Endothelial cell of umbilical vein (primary cell): ENCODE measurements at regions not wholly inside any gene's neighbourhood (a gene's known extent, or its start where the extent isn't known, plus 50 kb on each side); places are given as distances from the start of the nearest gene placed in this dataset.

Experiments
- BruUV-seq: library from RNA; stranded (reverse); fragments of 400-500 nt; replicated peaks from 2 replicates; lab custom pipeline; 2021; lab: Mats Ljungman, UMichigan
- CTCF ChIA-PET: fragments of 300-600, 350-600 bp; sonication (Branson Sonifier 250); formaldehyde crosslinking; loops from one replicate; lab custom pipeline; 2021; ENCODE audit warnings: antibody characterized with exemption, inconsistent platforms; lab: Charles Lee
- POLR2A ChIA-PET: fragments of 300-600, 350-600 bp; sonication (Branson Sonifier 250); formaldehyde crosslinking; loops from one replicate; lab custom pipeline; 2021; ENCODE audit warnings: antibody characterized with exemption, inconsistent platforms; lab: Charles Lee
- DNase-seq: peaks from one replicate; pipeline ENCODE4 v3.0.0-alpha.2; 2011; ENCODE audit warnings: low read depth, low spot score
- FAIRE-seq: peaks from 2 replicates; lab custom pipeline; 2011; peaks lifted over from hg19 to GRCh38; lab: Jason Lieb, UNC
- H2AFZ ChIP-seq: 2 replicates; pipeline ENCODE4 v1.6.0; 2012; ENCODE audit warnings: low read depth, low read length, control low read depth, inconsistent platforms
- H3K27ac ChIP-seq: 2 replicates; pipeline ENCODE4 v1.5.1; 2011; ENCODE audit warnings: low read depth, mild to moderate bottlenecking, control low read depth, low read length, moderate library complexity; ENCODE audit not compliant: insufficient read depth
- H3K27me3 ChIP-seq, 2 experiments: 2 replicates each; pipeline versions ENCODE4 v1.6.0 to v1.6.1; 2011; ENCODE audit warnings: low read length in 2 of 2, mixed read lengths in 1 of 2; ENCODE audit not compliant: control insufficient read depth in 2 of 2, insufficient read depth in 2 of 2
- H3K36me3 ChIP-seq, 2 experiments: 2 replicates in 1 of 2; 3 replicates in 1 of 2; pipeline ENCODE4 v1.5.1; 2011; ENCODE audit warnings: low read length in 2 of 2, mild to moderate bottlenecking in 1 of 2, moderate library complexity in 1 of 2; ENCODE audit not compliant: control insufficient read depth in 2 of 2, insufficient read depth in 2 of 2; ENCODE audit errors: extremely low read depth in 1 of 2
- H3K4me1 ChIP-seq: 3 replicates; pipeline ENCODE4 v1.5.1; 2011; ENCODE audit warnings: mild to moderate bottlenecking, low read length; ENCODE audit not compliant: control insufficient read depth, insufficient read depth; ENCODE audit errors: extremely low read depth
- H3K4me2 ChIP-seq: 2 replicates; pipeline ENCODE4 v1.6.1; 2011; ENCODE audit warnings: low read length, control low read depth, mixed read lengths; ENCODE audit not compliant: insufficient read depth
- H3K4me3 ChIP-seq, 3 experiments: fragments of 200-600 bp in 1 of 3; sonication (generic), shearing (Covaris generic) in 1 of 3; replicated peaks in 1 of 3; 2 replicates each; pipeline ENCODE4 v1.5.1; 2011 to 2016; ENCODE audit warnings: control low read depth in 3 of 3, low read length in 3 of 3, mild to moderate bottlenecking in 2 of 3, inconsistent platforms in 1 of 3, low read depth in 1 of 3, moderate library complexity in 1 of 3; ENCODE audit not compliant: insufficient read depth in 1 of 3
- H3K79me2 ChIP-seq: 2 replicates; pipeline ENCODE4 v1.6.0; 2012; ENCODE audit warnings: low read length, inconsistent platforms; ENCODE audit not compliant: control insufficient read depth, insufficient read depth
- H3K9ac ChIP-seq: replicated peaks from 2 replicates; pipeline ENCODE3; 2011; ENCODE audit warnings: low read length, control low read depth; ENCODE audit not compliant: insufficient read depth; ENCODE audit errors: extremely low read depth
- H3K9me1 ChIP-seq: replicated peaks from 3 replicates; pipeline ENCODE4 v1.6.0; 2011; ENCODE audit warnings: mild to moderate bottlenecking, low read length; ENCODE audit not compliant: control insufficient read depth, insufficient read depth; ENCODE audit errors: extremely low read depth
- H3K9me3 ChIP-seq: replicated peaks from 2 replicates; pipeline ENCODE4 v1.5.1; 2012; ENCODE audit warnings: low read length, inconsistent platforms; ENCODE audit not compliant: control insufficient read depth, insufficient read depth
- H4K20me1 ChIP-seq: replicated peaks from 2 replicates; pipeline ENCODE3; 2011; ENCODE audit warnings: mild to moderate bottlenecking, low read length; ENCODE audit not compliant: control insufficient read depth, insufficient read depth; ENCODE audit errors: extremely low read depth
- CTCF ChIP-seq, 2 donors: IDR thresholded peaks; 1 replicate in 1 of 2; 2 replicates in 1 of 2; pipeline ENCODE4 v1.5.1; 2011; ENCODE audit warnings: low read length in 2 of 2, mild to moderate bottlenecking in 2 of 2, moderate library complexity in 2 of 2, control low read depth in 1 of 2, inconsistent platforms in 1 of 2, low read depth in 1 of 2; ENCODE audit not compliant: insufficient read depth in 1 of 2; ENCODE audit errors: extremely low read depth in 1 of 2
- EZH2 ChIP-seq: IDR thresholded peaks from 2 replicates; pipeline ENCODE4 v1.6.1; 2012; ENCODE audit warnings: borderline replicate concordance, low read depth, mild to moderate bottlenecking, moderate library complexity, low read length, inconsistent platforms; ENCODE audit not compliant: severe bottlenecking
- FOS ChIP-seq: IDR thresholded peaks from 2 replicates; pipeline ENCODE4 v1.6.1; 2011; ENCODE audit warnings: mild to moderate bottlenecking, low read length, moderate library complexity, borderline replicate concordance; ENCODE audit not compliant: insufficient read depth
- GATA2 ChIP-seq: IDR thresholded peaks from 2 replicates; pipeline ENCODE4 v1.7.0; 2011; ENCODE audit warnings: low read depth, mild to moderate bottlenecking, moderate library complexity, mixed read lengths, low read length; ENCODE audit not compliant: insufficient read length, insufficient read depth
- JUN ChIP-seq: IDR thresholded peaks from 2 replicates; pipeline ENCODE4 v1.6.1; 2011; ENCODE audit warnings: borderline replicate concordance, low read depth; ENCODE audit not compliant: insufficient read length, insufficient read depth
- MYC ChIP-seq: IDR thresholded peaks from one replicate; pipeline ENCODE4 v1.6.1; 2011; ENCODE audit warnings: mild to moderate bottlenecking, low read depth, low read length
- POLR2A ChIP-seq: IDR thresholded peaks from 2 replicates; pipeline ENCODE4 v1.6.1; 2012; ENCODE audit warnings: low read depth, mild to moderate bottlenecking, control low read depth, low read length
- POLR2AphosphoS5 ChIP-seq: IDR thresholded peaks from 2 replicates; pipeline ENCODE4 v1.6.1; 2012; ENCODE audit warnings: low read depth, mild to moderate bottlenecking, control low read depth, low read length, moderate library complexity; ENCODE audit not compliant: insufficient read depth
- dilution Hi-C: fragments of 300-500 bp; cut with MboI; formaldehyde crosslinking; loops from one replicate; pipeline ENCODE4 v1.15.0; 2019; ENCODE audit warnings: low sequenced_read_pairs; ENCODE audit not compliant: extremely low pct_ligation_motif_present
- intact Hi-C: fragments of 100-400 bp; cut with micrococcal nuclease; formaldehyde crosslinking; loops from one replicate; pipeline ENCODE4 v1.10.0; 2022
- TF ChIP-seq, protein P1 (sequence below): IDR thresholded peaks from 2 replicates; pipeline ENCODE4 v1.6.1; 2011; ENCODE audit not compliant: insufficient read depth, insufficient read length

DNA sequence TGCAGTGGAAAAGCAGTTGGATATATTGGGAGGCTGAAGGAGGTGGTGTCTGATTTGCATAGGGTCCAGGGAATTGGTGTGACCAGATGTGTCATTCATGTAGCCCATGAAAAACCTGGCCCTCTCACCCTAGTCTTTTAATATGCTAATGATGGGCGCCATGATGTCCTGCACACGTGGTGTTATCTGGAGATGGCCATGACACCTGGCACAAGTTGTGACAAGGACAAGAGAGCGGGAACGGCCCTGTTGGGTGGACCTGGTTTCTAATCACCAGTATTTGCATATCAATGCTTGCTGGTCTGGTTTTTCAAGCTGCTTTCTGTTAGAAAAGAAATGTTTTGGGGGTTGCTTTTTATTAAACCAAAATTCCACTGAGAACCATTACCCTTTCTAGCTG lies 87.4 kb downstream of the ZXDA start:
- CTCF ChIA-PET = interaction anchor here (1.2 to 6.0 kb wide), 5 partner anchors 78 to 1034 kb away, joined by 3 to 55 read pairs (median 5); no protein-coding TSS in a partner anchor
- BruUV-seq = no TSS peak

More for the DNA sequence above, 87.4 kb downstream of the ZXDA start:
- no peaks in the 10 kb centered on the region for H3K9me1 ChIP-seq
- no peaks in the 10 kb centered on the region for H4K20me1 ChIP-seq
- H3K79me2 ChIP-seq = no peaks in the 10 kb centered on the region
- H3K9ac ChIP-seq = no peak overlapping the region
- H3K4me3 ChIP-seq = no peak overlapping the region
- H2AFZ ChIP-seq = no peak overlapping the region
- no peaks in the 10 kb centered on the region for H3K4me1 ChIP-seq
- POLR2A ChIA-PET = no interaction called here
- no peak overlapping the region for H3K27ac ChIP-seq
- dilution Hi-C loops = no loop called here
- H3K27me3 ChIP-seq = no peaks in the 10 kb centered on the region
- intact Hi-C loops = no loop called here
- H3K36me3 ChIP-seq = no peaks in the 10 kb centered on the region
- TF ChIP-seq JUN (no peak), FOS (no peak), POLR2A (no peak), MYC (no peak), GATA2 (no peak), CTCF (IDR thresholded peaks at IDR 0.05; ENCODE audit: extremely low read depth in 1 of 2, insufficient read depth in 1 of 2, low read depth in 1 of 2, low read length in 2 of 2) (no peak), EZH2 (no peak), POLR2AphosphoS5 (no peak)
- TF ChIP-seq, protein P1, sequence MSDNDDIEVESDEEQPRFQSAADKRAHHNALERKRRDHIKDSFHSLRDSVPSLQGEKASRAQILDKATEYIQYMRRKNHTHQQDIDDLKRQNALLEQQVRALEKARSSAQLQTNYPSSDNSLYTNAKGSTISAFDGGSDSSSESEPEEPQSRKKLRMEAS = no peak
- FAIRE-seq (no peak), DNase-seq (no peak)
- H3K9me3 ChIP-seq = no peaks in the 10 kb centered on the region
- H3K4me2 ChIP-seq = no peak overlapping the region
